GM18873 (cell line): ENCODE measurements at regions not wholly inside any gene's neighbourhood (a gene's known extent, or its start where the extent isn't known, plus 50 kb on each side); places are given as distances from the start of the nearest gene placed in this dataset.

ENCODE experiments used
- ATAC-seq: cut with Tn5 transposase; IDR thresholded peaks from one replicate; pipeline ENCODE4 v1.9.1; 2021; ENCODE audit warnings: mild to moderate bottlenecking, moderate library complexity, moderate number of reproducible peaks; ENCODE audit not compliant: unreplicated experiment, low FRiP score

DNA sequence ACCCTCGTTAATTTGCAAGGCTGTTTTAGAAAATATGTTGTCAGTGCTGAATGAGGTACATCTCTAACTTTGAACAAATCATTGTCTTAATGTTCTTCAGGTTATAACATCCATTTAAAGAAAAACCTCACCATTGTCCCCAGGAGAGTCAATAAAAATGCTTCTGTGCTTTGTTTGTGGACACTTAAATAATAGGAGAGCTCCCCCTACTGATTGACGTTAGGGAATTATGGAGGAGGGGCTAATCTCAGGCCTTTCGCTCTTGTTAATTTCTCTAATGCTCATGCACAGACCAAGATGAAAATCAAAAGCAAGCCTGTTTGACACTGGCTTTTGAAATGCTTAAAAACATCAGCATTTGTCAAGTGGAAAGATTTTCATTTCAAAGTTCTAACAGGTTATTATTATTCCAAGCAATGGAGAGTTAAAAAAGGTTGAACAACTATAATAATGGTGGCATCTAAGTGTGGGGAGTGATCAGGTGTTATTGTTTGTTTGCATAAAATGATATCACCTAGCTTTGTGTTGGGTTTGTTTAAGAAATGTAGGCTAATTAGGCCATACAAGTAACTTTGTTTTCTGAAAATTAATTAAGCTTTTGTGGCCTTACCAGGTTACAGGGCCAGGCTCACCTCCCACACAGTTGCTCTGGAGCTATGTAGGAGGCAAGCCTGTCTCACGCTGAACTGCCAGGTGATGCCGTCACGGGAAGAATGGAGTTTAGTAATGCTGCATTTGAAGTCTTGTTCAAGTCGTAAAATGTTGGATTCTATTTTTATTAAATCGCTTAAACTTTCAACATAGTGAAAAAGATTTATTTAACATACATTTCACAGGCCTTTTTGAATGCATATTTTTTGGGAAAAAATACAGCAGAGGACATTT, 51.7 kb upstream of the SMIM21 start:
- peak; percentile 66 for ATAC-seq

DNA sequence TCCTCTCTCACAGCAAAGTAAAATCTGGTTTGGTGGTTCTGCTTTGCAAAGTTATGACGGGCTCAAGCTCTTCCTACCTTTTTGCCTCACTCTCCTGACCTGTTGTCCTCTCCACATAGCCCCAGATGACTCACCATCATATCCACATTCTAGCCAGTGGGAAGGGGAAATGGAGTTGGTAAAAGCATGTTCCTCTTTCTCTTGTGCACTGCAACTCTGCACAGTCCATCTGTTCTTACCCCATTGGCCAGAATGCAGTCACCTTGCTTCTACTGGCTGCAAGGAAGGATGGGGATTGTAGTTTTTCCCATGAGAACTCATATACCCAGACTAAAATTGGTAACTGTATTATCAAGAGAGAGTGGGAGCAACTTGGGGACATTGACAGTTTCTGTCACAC, 50.4 kb upstream of the SMIM21 start:
- ATAC-seq, result no peak
